Glutamatergic neuron (in vitro differentiated cells): ENCODE measurements at regions not wholly inside any gene's neighbourhood (a gene's known extent, or its start where the extent isn't known, plus 50 kb on each side); places are given as distances from the start of the nearest gene placed in this dataset.

Experiments
- DNase-seq: peaks from one replicate; pipeline ENCODE4 v3.0.0; 2022
- H3K27ac Mint-ChIP-seq: one replicate; pipeline ENCODE4 v1.8.0; 2020; ENCODE audit warnings: mild to moderate bottlenecking, mixed read lengths, inconsistent platforms; ENCODE audit not compliant: unreplicated experiment
- H3K27me3 Mint-ChIP-seq: one replicate; pipeline ENCODE4 v1.8.0; 2020; ENCODE audit warnings: mild to moderate bottlenecking, moderate library complexity, mixed read lengths, inconsistent platforms; ENCODE audit not compliant: unreplicated experiment
- H3K36me3 Mint-ChIP-seq: one replicate; pipeline ENCODE4 v1.8.0; 2020; ENCODE audit warnings: mild to moderate bottlenecking, mixed read lengths, inconsistent platforms; ENCODE audit not compliant: unreplicated experiment
- H3K4me1 Mint-ChIP-seq: one replicate; pipeline ENCODE4 v1.8.0; 2020; ENCODE audit warnings: mild to moderate bottlenecking, low read depth, mixed read lengths, inconsistent platforms; ENCODE audit not compliant: unreplicated experiment
- H3K4me3 Mint-ChIP-seq: one replicate; pipeline ENCODE4 v1.8.0; 2020; ENCODE audit warnings: mild to moderate bottlenecking, mixed read lengths, inconsistent platforms; ENCODE audit not compliant: unreplicated experiment
- H3K9me3 Mint-ChIP-seq: one replicate; pipeline ENCODE4 v1.8.0; 2020; ENCODE audit warnings: mild to moderate bottlenecking, moderate library complexity, mixed read lengths, inconsistent platforms; ENCODE audit not compliant: unreplicated experiment
- TF ChIP-seq, protein P1 (sequence below): fragments of 200-600 bp; sonication (generic); IDR thresholded peaks from one replicate; pipeline ENCODE4 v1.5.0; 2021; ENCODE audit not compliant: partially characterized antibody, unreplicated experiment

DNA sequence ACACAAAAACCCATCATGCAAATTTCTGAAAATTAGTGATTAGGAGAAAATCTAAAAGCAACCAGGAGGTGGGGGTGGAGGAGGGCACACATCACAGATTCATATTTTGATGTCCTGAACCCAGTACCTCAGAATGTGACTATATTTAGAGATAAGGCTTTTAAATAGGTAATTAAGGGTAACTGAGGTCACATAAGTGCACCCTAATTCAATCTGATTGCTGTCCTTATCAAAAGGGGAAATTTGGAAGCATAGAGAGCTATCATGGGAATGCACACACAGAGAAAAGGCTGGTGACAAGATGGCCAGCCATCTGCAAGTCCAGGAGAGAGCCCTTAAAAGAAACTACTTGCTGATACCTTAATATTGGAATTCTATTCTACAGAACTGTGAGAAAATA is 281.8 kb upstream of the UGT8 start:
- TF ChIP-seq, protein P1, sequence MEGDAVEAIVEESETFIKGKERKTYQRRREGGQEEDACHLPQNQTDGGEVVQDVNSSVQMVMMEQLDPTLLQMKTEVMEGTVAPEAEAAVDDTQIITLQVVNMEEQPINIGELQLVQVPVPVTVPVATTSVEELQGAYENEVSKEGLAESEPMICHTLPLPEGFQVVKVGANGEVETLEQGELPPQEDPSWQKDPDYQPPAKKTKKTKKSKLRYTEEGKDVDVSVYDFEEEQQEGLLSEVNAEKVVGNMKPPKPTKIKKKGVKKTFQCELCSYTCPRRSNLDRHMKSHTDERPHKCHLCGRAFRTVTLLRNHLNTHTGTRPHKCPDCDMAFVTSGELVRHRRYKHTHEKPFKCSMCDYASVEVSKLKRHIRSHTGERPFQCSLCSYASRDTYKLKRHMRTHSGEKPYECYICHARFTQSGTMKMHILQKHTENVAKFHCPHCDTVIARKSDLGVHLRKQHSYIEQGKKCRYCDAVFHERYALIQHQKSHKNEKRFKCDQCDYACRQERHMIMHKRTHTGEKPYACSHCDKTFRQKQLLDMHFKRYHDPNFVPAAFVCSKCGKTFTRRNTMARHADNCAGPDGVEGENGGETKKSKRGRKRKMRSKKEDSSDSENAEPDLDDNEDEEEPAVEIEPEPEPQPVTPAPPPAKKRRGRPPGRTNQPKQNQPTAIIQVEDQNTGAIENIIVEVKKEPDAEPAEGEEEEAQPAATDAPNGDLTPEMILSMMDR, result no peak
- Mint-ChIP-seq H3K4me1 (peaks cover 4% of the 10 kb centered on the region), H3K4me3 (no peak overlapping the region), H3K36me3 (no peaks in the 10 kb centered on the region), H3K27me3 (peaks cover 1% of the 10 kb centered on the region), H3K27ac (no peak overlapping the region), H3K9me3 (no peaks in the 10 kb centered on the region)
- no peak for DNase-seq

DNA sequence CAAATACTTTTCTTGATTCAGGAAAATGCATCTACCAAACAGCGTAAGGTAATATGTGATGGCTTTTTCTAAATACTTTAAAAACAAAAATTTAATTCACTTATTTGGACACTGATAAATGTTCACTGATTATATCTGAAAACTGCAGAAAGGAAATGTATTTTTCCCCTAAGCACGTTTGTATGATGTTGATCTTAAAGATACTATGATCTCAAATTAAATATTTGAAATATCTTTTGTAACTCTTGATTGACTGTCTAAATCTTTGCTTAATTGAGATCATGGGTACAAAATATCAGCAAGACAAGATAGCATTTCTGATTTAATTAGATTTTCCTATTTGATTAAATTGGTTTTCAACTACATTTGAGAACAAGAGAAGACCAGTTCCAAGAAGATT is 281.0 kb upstream of the UGT8 start:
- no peaks in the 10 kb centered on the region for H3K36me3 Mint-ChIP-seq
- no peak for DNase-seq
- H3K27ac Mint-ChIP-seq, result no peak overlapping the region
- H3K4me3 Mint-ChIP-seq, result no peak overlapping the region
- no peaks in the 10 kb centered on the region for H3K4me1 Mint-ChIP-seq
- TF ChIP-seq, protein P1, result no peak
- no peaks in the 10 kb centered on the region for H3K9me3 Mint-ChIP-seq
- peaks cover 1% of the 10 kb centered on the region for H3K27me3 Mint-ChIP-seq

DNA sequence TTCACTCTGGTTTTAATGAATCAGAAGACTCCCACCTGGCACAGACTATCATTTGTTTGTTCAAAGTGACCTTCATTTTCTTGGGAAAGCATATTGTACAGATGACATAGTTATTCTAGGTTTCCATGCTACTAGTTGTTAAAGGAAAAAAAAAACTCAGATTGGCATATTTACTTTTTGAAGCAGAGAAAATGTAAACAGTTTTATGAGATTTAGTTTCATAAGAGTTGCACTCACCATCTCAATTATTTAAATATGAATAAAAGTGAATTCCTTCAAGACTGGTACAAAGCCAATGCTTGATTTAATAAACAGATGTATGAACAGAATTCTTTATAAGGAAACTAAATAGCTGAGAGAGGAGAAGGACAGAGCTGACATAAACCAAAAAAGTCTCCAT is 280.3 kb upstream of the UGT8 start:
- no peak overlapping the region for H3K4me3 Mint-ChIP-seq
- H3K27me3 Mint-ChIP-seq, result peaks cover 1% of the 10 kb centered on the region
- TF ChIP-seq, protein P1, result no peak
- no peaks in the 10 kb centered on the region for H3K36me3 Mint-ChIP-seq
- no peaks in the 10 kb centered on the region for H3K9me3 Mint-ChIP-seq
- no peaks in the 10 kb centered on the region for H3K4me1 Mint-ChIP-seq
- no peak overlapping the region for H3K27ac Mint-ChIP-seq
- DNase-seq, result no peak

DNA sequence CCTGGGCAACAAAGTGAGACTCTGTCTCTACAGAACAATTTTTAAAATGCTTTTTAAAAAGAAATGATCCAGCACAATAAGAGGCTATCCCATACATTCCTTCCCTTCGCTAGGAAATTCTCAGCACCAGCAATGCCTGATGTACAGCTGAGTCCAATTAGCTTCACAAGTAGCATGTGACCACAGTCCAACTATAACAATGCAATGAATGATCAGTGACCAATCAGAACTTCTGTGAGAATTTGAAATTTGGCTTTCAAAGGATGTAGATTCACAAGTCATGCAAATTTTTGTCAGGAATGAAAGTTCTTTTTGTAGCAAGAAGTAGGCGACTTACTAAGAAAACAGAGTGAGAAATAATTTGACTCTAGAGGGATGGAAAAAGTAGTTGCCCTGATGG is 278.5 kb upstream of the UGT8 start:
- no peaks in the 10 kb centered on the region for H3K4me1 Mint-ChIP-seq
- DNase-seq, result no peak
- no peaks in the 10 kb centered on the region for H3K36me3 Mint-ChIP-seq
- no peaks in the 10 kb centered on the region for H3K9me3 Mint-ChIP-seq
- no peak overlapping the region for H3K4me3 Mint-ChIP-seq
- H3K27ac Mint-ChIP-seq, result no peak overlapping the region
- peaks cover 1% of the 10 kb centered on the region for H3K27me3 Mint-ChIP-seq
- TF ChIP-seq, protein P1, result no peak

DNA sequence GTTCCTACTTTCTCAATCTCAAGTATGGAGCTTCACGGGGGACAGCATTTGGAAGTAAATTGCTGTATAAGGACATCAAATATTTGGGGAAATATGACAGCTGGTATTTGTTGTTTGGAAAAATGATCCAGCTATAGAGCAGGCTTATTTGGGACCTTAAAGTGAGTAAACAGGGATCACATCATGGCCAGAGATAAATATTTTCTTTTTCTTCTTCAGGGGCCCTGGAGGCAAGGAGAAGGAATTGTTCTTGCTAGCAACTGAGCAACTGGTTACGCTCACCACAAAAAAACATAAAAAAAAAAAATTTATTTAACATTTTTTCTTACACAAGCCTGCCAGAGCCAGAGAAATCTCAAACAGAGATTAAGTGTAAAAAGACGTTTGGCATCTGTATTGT is 277.2 kb upstream of the UGT8 start:
- DNase-seq, result no peak
- Mint-ChIP-seq H3K27ac (no peak overlapping the region), H3K4me1 (no peaks in the 10 kb centered on the region), H3K4me3 (no peak overlapping the region), H3K27me3 (peaks cover 1% of the 10 kb centered on the region), H3K36me3 (no peaks in the 10 kb centered on the region), H3K9me3 (no peaks in the 10 kb centered on the region)
- TF ChIP-seq, protein P1, result no peak
